Esophagus squamous epithelium (tissue), 4 donors: ENCODE measurements at regions not wholly inside any gene's neighbourhood (a gene's known extent, or its start where the extent isn't known, plus 50 kb on each side); places are given as distances from the start of the nearest gene placed in this dataset.

Source experiments
- CTCF ChIP-seq, 6 experiments: fragments of 450-650 bp in 4 of 6; fragments of 200-600 bp in 2 of 6; sonication (generic) in 2 of 6; IDR thresholded peaks; one replicate each; pipeline ENCODE4 v1.5.1; 2016 to 2019; ENCODE audit warnings: antibody characterized with exemption in 6 of 6, mild to moderate bottlenecking in 4 of 6, moderate library complexity in 4 of 6
- POLR2A ChIP-seq, 4 donors: fragments of 450-650 bp; IDR thresholded peaks; one replicate each; pipeline ENCODE4 v1.6.1; 2017; ENCODE audit warnings: antibody characterized with exemption in 4 of 4, mild to moderate bottlenecking in 4 of 4, moderate library complexity in 3 of 4

GRCh38 chr2:192577706-192578105 lies 383.0 kb upstream of the TMEFF2 start:
- TF ChIP-seq POLR2A (IDR thresholded peaks at IDR 0.05) = no peak
- no peak for TF ChIP-seq CTCF (IDR thresholded peaks at IDR 0.05)
